ENCODE measurements at regions not wholly inside any gene's neighbourhood (a gene's known extent, or its start where the extent isn't known, plus 50 kb on each side); places are given as distances from the start of the nearest gene placed in this dataset.

DNA sequence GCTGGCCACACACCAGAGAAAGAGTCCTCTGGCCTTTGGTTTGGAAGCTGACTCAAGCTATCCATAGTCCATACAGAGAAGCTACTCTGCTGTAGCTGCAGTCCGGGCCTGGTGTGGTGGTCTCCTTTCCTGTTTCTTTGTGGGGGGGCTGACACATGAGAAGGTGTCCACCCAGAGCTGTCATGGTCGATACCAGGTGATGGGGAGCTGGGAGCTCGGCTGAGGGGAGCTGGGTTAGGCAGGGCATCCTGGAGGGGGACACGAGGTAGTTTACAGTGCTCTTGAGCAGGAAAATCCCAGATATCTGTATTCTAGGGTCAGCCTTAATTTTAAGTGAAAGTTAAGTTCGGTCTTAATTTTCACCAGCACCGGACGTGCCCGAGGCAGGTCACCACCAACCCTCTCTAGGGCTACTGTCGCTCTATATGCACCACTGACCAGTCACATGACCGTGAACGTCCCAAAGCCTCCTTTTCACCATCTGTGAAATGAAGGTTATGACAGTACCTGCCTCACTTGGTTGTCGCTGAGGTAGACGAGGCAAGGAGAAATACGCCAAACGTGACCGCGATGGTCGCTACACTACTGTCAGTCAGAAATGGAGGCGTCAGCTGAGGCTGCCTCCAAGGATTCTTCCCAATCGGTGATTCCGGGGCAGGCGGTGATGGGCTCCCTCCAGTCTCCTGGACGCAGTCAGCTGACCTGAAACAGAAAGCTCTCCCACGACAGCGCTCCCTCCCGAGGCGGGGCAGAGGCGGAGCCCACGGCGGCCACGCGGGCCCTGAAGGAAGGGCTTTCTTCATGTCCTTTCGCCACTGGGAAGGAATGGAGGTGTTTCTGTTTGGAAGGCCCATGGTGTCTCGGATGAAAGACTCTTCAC lies 69.4 kb upstream of the SHH start:
- TF ChIP-seq, protein P1, sequence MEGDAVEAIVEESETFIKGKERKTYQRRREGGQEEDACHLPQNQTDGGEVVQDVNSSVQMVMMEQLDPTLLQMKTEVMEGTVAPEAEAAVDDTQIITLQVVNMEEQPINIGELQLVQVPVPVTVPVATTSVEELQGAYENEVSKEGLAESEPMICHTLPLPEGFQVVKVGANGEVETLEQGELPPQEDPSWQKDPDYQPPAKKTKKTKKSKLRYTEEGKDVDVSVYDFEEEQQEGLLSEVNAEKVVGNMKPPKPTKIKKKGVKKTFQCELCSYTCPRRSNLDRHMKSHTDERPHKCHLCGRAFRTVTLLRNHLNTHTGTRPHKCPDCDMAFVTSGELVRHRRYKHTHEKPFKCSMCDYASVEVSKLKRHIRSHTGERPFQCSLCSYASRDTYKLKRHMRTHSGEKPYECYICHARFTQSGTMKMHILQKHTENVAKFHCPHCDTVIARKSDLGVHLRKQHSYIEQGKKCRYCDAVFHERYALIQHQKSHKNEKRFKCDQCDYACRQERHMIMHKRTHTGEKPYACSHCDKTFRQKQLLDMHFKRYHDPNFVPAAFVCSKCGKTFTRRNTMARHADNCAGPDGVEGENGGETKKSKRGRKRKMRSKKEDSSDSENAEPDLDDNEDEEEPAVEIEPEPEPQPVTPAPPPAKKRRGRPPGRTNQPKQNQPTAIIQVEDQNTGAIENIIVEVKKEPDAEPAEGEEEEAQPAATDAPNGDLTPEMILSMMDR (conservative IDR thresholded peaks at IDR 0.05; ENCODE audit: low read depth in 2 of 2), result no peak
- TF ChIP-seq POLR2AphosphoS5 (IDR thresholded peaks at IDR 0.05; ENCODE audit: low read depth) (no peak), EZH2 (IDR thresholded peaks at IDR 0.05; ENCODE audit: low read depth, unreplicated experiment) (no peak), JUNB (IDR thresholded peaks at IDR 0.05; ENCODE audit: unreplicated experiment) (no peak), ZNF114 (CRISPR knock-in tag; IDR thresholded peaks at IDR 0.05) (no peak), STAT1 (IDR thresholded peaks at IDR 0.05; ENCODE audit: unreplicated experiment) (no peak), CREB1 (CRISPR knock-in tag; IDR thresholded peaks at IDR 0.05; ENCODE audit: low read depth) (no peak)
- TF ChIP-seq, protein P2, sequence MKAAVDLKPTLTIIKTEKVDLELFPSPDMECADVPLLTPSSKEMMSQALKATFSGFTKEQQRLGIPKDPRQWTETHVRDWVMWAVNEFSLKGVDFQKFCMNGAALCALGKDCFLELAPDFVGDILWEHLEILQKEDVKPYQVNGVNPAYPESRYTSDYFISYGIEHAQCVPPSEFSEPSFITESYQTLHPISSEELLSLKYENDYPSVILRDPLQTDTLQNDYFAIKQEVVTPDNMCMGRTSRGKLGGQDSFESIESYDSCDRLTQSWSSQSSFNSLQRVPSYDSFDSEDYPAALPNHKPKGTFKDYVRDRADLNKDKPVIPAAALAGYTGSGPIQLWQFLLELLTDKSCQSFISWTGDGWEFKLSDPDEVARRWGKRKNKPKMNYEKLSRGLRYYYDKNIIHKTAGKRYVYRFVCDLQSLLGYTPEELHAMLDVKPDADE (IDR thresholded peaks at IDR 0.05), result no peak
- TF ChIP-seq, protein P3, sequence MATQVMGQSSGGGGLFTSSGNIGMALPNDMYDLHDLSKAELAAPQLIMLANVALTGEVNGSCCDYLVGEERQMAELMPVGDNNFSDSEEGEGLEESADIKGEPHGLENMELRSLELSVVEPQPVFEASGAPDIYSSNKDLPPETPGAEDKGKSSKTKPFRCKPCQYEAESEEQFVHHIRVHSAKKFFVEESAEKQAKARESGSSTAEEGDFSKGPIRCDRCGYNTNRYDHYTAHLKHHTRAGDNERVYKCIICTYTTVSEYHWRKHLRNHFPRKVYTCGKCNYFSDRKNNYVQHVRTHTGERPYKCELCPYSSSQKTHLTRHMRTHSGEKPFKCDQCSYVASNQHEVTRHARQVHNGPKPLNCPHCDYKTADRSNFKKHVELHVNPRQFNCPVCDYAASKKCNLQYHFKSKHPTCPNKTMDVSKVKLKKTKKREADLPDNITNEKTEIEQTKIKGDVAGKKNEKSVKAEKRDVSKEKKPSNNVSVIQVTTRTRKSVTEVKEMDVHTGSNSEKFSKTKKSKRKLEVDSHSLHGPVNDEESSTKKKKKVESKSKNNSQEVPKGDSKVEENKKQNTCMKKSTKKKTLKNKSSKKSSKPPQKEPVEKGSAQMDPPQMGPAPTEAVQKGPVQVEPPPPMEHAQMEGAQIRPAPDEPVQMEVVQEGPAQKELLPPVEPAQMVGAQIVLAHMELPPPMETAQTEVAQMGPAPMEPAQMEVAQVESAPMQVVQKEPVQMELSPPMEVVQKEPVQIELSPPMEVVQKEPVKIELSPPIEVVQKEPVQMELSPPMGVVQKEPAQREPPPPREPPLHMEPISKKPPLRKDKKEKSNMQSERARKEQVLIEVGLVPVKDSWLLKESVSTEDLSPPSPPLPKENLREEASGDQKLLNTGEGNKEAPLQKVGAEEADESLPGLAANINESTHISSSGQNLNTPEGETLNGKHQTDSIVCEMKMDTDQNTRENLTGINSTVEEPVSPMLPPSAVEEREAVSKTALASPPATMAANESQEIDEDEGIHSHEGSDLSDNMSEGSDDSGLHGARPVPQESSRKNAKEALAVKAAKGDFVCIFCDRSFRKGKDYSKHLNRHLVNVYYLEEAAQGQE (IDR thresholded peaks at IDR 0.05; ENCODE audit: unreplicated experiment), result no peak

Measured in GM23338 (cell line).